PFSK-1 (cell line): ENCODE measurements at regions not wholly inside any gene's neighbourhood (a gene's known extent, or its start where the extent isn't known, plus 50 kb on each side); places are given as distances from the start of the nearest gene placed in this dataset.

ENCODE experiments used
- POLR2AphosphoS5 ChIP-seq: IDR thresholded peaks from 2 replicates; pipeline ENCODE4 v1.6.1; 2012; ENCODE audit warnings: low read depth, mild to moderate bottlenecking, control low read depth, low read length, moderate library complexity
- SIN3A ChIP-seq: IDR thresholded peaks from 2 replicates; pipeline ENCODE4 v1.6.1; 2012; ENCODE audit warnings: mild to moderate bottlenecking, low read length, moderate library complexity, borderline replicate concordance; ENCODE audit not compliant: insufficient read depth
- TAF1 ChIP-seq: IDR thresholded peaks from 2 replicates; pipeline ENCODE4 v1.6.1; 2012; ENCODE audit warnings: low read length, control low read depth, borderline replicate concordance; ENCODE audit not compliant: insufficient read depth

DNA sequence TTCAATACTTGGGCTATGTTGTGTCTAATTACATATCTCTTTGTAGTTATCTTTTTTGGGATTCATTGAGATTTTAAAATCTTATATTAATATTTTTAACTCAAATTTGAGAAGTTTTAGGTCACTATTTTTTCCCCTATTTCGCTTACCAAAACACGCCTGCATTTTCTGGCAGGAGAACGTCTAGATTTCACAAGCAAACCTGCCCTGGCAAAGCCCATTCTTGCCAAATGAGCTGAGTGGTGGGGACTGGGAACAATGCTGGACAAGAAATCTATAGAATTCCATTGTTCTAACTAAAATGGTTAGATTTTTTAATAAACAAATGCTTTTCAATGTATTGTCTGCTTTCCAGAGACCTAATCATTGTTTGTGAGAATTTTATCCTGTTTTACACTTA is 1283.7 kb upstream of the RAG2 start:
- TF ChIP-seq SIN3A (no peak), POLR2AphosphoS5 (no peak), TAF1 (no peak)
